GM18502 (cell line): ENCODE measurements at regions not wholly inside any gene's neighbourhood (a gene's known extent, or its start where the extent isn't known, plus 50 kb on each side); places are given as distances from the start of the nearest gene placed in this dataset.
"Not testable (repeated sequence)": the region's sequence is repeated elsewhere in the genome, so short reads cannot be mapped to it uniquely, and the experiment has no call there.

Source experiments
- ATAC-seq: cut with Tn5 transposase; IDR thresholded peaks from one replicate; pipeline ENCODE4 v1.9.1; 2021; ENCODE audit warnings: mild to moderate bottlenecking; ENCODE audit not compliant: unreplicated experiment, poor library complexity

DNA sequence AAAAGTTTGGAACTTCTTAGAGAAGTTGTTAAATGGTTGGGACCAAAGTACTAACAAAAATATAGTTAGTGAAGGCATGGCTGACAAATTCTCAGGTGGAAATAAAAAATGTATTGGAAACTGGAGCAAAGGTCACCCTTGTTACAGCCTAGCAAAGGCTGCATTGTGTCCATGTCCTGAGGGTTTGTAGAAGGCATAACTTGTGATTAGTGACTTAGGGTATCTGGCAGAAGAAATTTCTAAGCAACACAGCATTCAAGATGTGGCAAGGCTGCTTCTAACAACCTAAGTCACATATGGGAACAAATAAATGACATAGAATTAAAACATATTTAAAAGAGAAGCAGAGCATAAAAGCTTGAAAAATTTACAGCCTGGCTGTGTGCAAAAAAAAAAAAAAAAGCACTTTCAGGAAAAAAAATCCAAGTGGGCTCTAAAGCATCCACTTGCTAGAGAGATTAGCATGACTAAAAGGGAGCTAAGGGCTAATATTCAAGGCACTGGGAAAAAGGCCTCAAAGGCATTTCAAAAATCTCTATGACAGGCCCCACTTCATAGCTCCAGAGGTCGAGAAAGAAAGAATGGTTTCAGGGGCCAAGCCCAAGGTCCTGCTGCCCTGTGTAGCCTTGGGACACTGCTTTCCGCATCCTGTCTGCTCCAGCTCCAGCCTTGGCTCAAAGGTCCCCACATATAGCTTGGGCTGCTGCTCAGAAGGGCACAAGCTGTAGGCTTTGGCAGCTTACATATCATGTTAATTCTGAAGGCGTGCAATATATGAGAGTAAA, 453.2 kb upstream of the PTCHD4 start:
- no peak for ATAC-seq

GRCh38 chr6:48563433-48563832, 452.4 kb upstream of the PTCHD4 start:
- no peak for ATAC-seq

DNA sequence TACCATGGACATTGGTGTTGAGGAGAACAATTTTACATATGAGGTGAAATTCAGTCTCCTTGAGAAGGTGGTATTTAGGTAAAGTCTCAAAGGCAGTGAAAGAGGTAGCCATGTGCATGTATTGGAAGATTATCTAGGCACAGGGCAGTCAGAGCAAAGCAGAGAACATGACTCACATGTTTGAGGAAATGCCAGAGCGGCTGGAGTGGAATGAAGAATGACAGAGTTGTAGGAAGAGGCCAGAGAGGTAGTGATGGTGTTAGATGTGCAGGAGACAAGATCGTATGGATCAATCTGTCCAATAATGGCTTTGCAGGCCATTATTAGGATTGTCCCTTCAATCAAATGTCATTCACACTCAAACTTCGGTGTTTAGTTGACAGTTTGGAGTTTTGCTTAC, 449.4 kb upstream of the PTCHD4 start:
- no peak for ATAC-seq

GRCh38 chr6:48553467-48554189, 442.6 kb upstream of the PTCHD4 start:
- ATAC-seq = no peak

DNA sequence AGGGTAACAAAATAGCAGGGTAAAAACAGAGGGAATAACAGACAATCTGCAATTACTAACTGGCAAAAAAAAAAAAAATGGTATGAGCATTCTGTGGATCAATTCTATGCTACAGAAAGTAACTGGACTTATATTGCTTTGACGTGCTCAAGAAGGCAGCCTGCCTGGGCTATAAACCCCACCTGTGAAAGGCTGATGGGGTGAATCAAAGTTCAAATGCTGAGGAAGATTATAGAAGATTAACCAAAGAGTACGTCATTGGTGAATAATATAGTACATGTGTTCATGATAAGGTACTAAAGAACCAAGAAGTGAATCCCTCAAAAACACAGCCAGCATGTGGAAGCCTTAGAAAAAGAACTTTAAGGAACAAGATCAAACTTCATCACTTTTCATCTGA, 441.9 kb upstream of the PTCHD4 start:
- ATAC-seq = no peak

DNA sequence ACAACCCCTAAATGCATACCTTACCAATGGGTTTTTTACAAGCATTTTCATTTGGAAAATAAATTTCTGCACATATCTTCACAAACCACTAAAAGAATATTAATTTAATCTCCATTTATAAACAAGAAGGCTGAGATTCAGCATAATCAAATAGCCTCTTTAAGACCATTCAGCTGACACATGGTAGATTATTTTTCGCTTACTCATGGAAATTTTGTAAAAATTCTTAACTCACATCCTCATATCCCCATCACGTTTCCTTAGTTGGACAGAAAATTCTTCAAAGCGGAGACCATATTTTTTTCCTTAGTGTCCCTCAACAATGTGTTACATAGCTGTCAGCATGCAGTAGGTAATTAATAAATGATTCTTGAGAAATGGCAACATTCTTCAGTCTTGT, 439.6 kb upstream of the PTCHD4 start:
- no peak for ATAC-seq

DNA sequence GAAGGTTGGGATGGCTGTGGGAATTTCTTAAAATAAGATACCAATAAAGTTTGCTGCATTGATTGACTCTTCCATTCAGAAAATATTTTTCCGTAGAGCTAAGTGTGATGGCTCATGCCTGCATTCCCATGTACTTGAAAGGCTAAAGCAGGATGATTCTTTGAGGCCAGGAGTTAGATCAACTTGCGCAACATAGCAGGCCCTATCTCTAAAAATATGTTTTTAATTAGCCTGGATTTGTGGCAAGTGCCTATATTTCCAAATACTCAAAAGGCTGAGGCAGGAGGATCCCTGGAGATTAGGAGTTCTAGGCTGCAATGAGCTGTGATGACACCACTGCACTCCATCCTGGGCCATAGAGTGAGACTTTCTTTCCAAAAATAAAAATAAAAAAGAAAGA, 431.2 kb upstream of the PTCHD4 start:
- ATAC-seq = no peak

GRCh38 chr6:48541649-48542048, 430.7 kb upstream of the PTCHD4 start:
- no peak for ATAC-seq

GRCh38 chr6:48535582-48536009, 424.6 kb upstream of the PTCHD4 start:
- ATAC-seq = no peak

DNA sequence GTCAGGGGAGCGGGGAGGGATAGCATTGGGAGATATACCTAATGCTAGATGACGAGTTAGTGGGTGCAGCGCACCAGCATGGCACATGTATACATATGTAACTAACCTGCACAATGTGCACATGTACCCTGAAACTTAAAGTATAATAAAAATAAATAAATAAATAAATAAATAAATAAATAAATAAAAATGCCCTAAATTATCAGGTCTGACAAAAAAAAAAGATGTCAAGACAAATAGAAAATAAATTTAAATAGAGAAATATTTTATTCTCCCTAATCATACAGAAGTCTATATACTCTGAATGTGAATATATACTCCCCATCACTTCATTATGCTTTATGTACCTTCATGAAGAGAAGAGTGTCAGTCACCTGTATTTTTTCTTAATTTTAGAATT, 420.0 kb upstream of the PTCHD4 start:
- ATAC-seq = not testable (repeated sequence)

- no peak for ATAC-seq
Observed at GRCh38 chr6:48525849-48526248, 414.9 kb upstream of the PTCHD4 start.

GRCh38 chr6:48520951-48521350, 410.0 kb upstream of the PTCHD4 start:
- ATAC-seq = no peak

DNA sequence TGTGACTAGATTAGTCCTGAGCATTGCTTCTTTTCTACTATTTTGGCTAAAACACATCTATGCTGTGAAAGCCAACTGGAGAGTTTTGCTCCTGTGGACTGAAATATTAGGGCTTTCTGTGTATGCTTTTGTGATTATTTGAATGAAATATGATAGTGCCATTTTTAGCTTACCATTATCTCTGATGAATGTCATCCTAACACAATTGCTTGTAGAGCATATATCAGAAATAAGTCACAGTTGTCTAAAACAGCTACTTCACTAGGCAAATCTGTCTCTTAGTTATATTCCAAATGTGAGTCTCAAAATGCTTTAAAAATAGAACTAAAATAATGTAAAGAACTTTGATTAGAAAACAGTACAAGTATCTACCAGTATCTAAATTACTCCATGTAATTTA, 401.4 kb upstream of the PTCHD4 start:
- no peak for ATAC-seq

GRCh38 chr6:48511378-48511777, 400.4 kb upstream of the PTCHD4 start:
- no peak for ATAC-seq

DNA sequence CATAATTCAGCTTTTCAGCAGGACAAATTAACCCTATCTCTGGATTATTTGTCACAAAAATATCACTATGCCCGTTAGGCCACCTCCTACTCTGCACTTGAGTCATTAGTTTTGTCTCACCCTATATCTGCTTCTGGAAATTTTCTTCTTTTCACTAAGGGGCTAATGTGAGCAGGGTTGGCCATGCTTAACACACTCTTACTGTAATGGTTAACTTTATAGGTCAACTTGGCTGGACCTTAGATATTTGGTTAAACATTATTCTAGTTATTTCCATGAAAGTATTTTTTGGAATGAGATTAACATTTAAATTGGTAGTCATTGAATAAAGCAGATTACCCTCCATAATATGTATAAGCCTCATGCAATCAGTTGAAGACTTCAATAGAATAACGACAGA, 394.6 kb upstream of the PTCHD4 start:
- ATAC-seq = no peak

DNA sequence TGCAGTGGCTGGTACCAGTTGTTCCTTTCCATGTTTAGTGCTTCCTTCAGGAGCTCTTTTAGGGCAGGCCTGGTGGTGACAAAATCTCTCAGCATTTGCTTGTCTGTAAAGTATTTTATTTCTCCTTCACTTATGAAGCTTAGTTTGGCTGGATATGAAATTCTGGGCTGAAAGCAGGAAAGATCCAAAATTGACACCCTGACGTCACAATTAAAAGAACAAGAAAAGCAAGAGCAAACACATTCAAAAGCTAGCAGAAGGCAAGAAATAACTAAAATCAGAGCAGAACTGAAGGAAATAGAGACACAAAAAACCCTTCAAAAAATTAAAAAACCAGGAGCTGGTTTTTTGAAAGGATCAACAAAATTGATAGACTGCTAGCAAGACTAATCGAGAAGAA, 382.4 kb upstream of the PTCHD4 start:
- ATAC-seq = not testable (repeated sequence)

GRCh38 chr6:48490658-48491057, 379.7 kb upstream of the PTCHD4 start:
- no peak for ATAC-seq

DNA sequence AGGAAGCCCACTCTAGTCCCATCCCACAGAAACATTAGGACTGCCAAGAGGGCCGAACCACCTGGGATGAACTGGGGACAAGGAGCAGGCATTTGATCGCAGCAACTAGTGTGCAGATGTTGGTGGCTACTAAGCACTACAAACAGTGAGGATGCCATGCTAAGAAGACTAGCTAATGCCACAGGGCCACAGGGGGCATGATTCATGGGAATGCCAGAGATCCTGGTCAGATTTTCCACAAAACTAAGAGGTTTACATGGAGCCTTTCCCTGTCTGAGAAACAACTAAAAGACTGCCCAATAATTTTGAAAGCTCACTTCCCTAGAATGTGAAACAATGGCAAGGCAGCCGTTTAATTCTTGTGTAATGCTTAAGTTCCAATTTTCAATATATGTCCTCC, 375.9 kb upstream of the PTCHD4 start:
- no peak for ATAC-seq

GRCh38 chr6:48486373-48486772, 375.4 kb upstream of the PTCHD4 start:
- no peak for ATAC-seq

DNA sequence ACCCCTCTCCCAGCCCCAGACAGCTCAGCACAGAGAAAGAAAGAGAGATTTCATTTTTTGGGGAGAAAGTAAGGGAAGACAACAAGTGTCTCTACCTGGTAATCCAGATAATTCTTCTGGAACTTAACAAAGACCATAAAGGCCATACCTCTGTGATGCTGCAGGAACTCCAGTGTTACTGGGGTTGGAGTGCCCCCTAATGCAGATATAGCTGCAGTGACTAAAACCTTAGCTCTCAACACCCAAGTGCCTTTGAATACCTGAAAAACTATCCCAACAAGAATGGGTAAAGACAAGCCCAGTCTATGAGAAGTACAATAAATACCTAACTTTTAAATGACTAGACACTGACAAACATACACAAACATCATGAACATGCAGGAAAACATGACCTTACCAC, 365.3 kb upstream of the PTCHD4 start:
- ATAC-seq = no peak

- ATAC-seq = no peak
Observed at GRCh38 chr6:48475275-48475674, 364.3 kb upstream of the PTCHD4 start.

DNA sequence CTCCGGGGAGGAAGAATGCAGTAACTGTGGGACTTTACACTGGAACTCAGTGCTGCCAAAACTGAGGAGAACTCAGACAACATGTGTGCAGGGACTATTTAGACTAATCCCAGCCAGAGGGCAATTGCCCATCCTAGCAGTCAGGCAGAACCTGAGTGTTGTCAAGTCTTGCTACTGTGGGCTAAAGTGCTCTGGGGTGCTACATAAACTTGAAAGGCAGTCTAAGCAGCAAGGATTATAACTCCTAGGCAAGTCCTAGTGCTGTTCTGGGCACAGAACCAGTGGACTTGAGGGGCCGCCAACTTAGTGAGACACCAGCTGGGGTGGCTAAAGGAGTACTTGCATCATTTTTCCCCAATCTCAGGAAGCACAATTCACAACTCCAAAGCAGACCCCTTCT, 363.8 kb upstream of the PTCHD4 start:
- no peak for ATAC-seq
